Neural cell (in vitro differentiated cells): ENCODE measurements at regions not wholly inside any gene's neighbourhood (a gene's known extent, or its start where the extent isn't known, plus 50 kb on each side); places are given as distances from the start of the nearest gene placed in this dataset.

Experiments
- H2AFZ ChIP-seq: fragments of 200-600, 300-800 bp; sonication (generic), shearing (Covaris generic); 2 replicates; pipeline ENCODE4 v1.6.0; 2014; ENCODE audit warnings: low read depth, mild to moderate bottlenecking, antibody characterized with exemption, low read length, moderate library complexity
- H3F3A ChIP-seq: fragments of 200-600 bp; shearing (Covaris generic); 2 replicates; pipeline ENCODE4 v1.6.1; 2016; ENCODE audit warnings: mild to moderate bottlenecking, moderate library complexity, mixed read lengths, antibody characterized with exemption, low read length; ENCODE audit not compliant: insufficient read depth, poor library complexity, severe bottlenecking
- H3K27ac ChIP-seq: fragments of 200-600, 300-800 bp; sonication (generic), shearing (Covaris generic); 2 replicates; pipeline ENCODE4 v1.5.1; 2014; ENCODE audit warnings: mild to moderate bottlenecking, low read length, moderate library complexity
- H3K27me3 ChIP-seq: fragments of 300-800, 200-600 bp; sonication (generic), shearing (Covaris generic); 2 replicates; pipeline ENCODE4 v1.6.0; 2014; ENCODE audit warnings: mild to moderate bottlenecking, low read depth, low read length, moderate library complexity; ENCODE audit not compliant: insufficient read depth
- H3K36me3 ChIP-seq: fragments of 300-800, 200-600 bp; sonication (generic), shearing (Covaris generic); 2 replicates; pipeline ENCODE4 v1.5.1; 2014; ENCODE audit warnings: mild to moderate bottlenecking, antibody characterized with exemption, low read length, moderate library complexity; ENCODE audit not compliant: insufficient read depth
- H3K4me2 ChIP-seq: fragments of 300-800, 200-600 bp; sonication (generic), shearing (Covaris generic); 2 replicates; pipeline ENCODE4 v1.6.0; 2014; ENCODE audit warnings: mild to moderate bottlenecking, low read length
- H3K4me3 ChIP-seq: fragments of 300-800, 200-600 bp; sonication (generic), shearing (Covaris generic); 2 replicates; pipeline ENCODE4 v1.5.1; 2014; ENCODE audit warnings: mild to moderate bottlenecking, low read length, moderate library complexity
- H3K79me2 ChIP-seq: fragments of 200-600 bp; shearing (Covaris generic); replicated peaks from 2 replicates; pipeline ENCODE4 v1.6.0; 2014; ENCODE audit warnings: mild to moderate bottlenecking, low read length, moderate library complexity; ENCODE audit not compliant: insufficient read depth
- H3K9ac ChIP-seq: fragments of 300-800, 200-600 bp; sonication (generic), shearing (Covaris generic); 2 replicates; pipeline ENCODE4 v1.6.1; 2016; ENCODE audit warnings: mild to moderate bottlenecking, low read length, mixed read lengths
- H3K9me2 ChIP-seq: fragments of 200-600 bp; shearing (Covaris generic); 2 replicates; pipeline ENCODE4 v1.6.1; 2016; ENCODE audit warnings: mild to moderate bottlenecking, low read length, mixed read lengths; ENCODE audit not compliant: insufficient read depth
- H3K9me3 ChIP-seq: fragments of 200-600, 300-800 bp; sonication (generic), shearing (Covaris generic); 2 replicates; pipeline ENCODE4 v1.6.1; 2016; ENCODE audit warnings: mild to moderate bottlenecking, mixed run types, low read length, moderate library complexity, mixed read lengths
- H4K20me1 ChIP-seq: fragments of 200-600 bp; shearing (Covaris generic); 2 replicates; pipeline ENCODE4 v1.6.1; 2016; ENCODE audit warnings: mild to moderate bottlenecking, mixed run types; ENCODE audit not compliant: insufficient read depth
- EP300 ChIP-seq: fragments of 450-650 bp; conservative IDR thresholded peaks from 2 replicates; pipeline ENCODE4 v1.6.1; 2014; ENCODE audit warnings: antibody characterized with exemption, mild to moderate bottlenecking, moderate library complexity; ENCODE audit not compliant: poor library complexity, severe bottlenecking
- EZH2 ChIP-seq: fragments of 200-600, 300-800 bp; shearing (Covaris generic), sonication (generic); IDR thresholded peaks from 2 replicates; pipeline ENCODE4 v1.6.1; 2014; ENCODE audit warnings: antibody characterized with exemption, low read length, borderline replicate concordance, mild to moderate bottlenecking; ENCODE audit not compliant: insufficient read depth, poor library complexity, severe bottlenecking
- MXI1 ChIP-seq: fragments of 450-650 bp; conservative IDR thresholded peaks from 2 replicates; pipeline ENCODE4 v1.6.1; 2014; ENCODE audit warnings: antibody characterized with exemption, mild to moderate bottlenecking; ENCODE audit not compliant: poor library complexity, severe bottlenecking
- POLR2AphosphoS5 ChIP-seq: IDR thresholded peaks from 2 replicates; pipeline ENCODE4 v1.6.1; 2012
- RAD21 ChIP-seq: fragments of 450-650 bp; conservative IDR thresholded peaks from 2 replicates; pipeline ENCODE4 v1.6.1; 2014; ENCODE audit warnings: antibody characterized with exemption, mild to moderate bottlenecking, moderate library complexity
- REST ChIP-seq: IDR thresholded peaks from 2 replicates; pipeline ENCODE4 v1.6.1; 2012; ENCODE audit warnings: borderline replicate concordance
- SMC3 ChIP-seq: fragments of 450-650 bp; conservative IDR thresholded peaks from 2 replicates; pipeline ENCODE4 v1.6.1; 2014; ENCODE audit warnings: antibody characterized with exemption, mild to moderate bottlenecking, moderate library complexity; ENCODE audit not compliant: poor library complexity
- TAF1 ChIP-seq: IDR thresholded peaks from 2 replicates; pipeline ENCODE4 v1.6.1; 2012; ENCODE audit warnings: low read depth
- TF ChIP-seq, protein P1 (sequence below): fragments of 450-650 bp; IDR thresholded peaks from 2 replicates; pipeline ENCODE4 v1.5.1; 2014; ENCODE audit warnings: antibody characterized with exemption, mild to moderate bottlenecking, moderate library complexity; ENCODE audit not compliant: poor library complexity, severe bottlenecking

GRCh38 chr19:30304540-30304939 is 67.6 kb upstream of the ZNF536 start:
- no peak overlapping the region for H3K4me3 ChIP-seq
- no peaks in the 10 kb centered on the region for H3K27me3 ChIP-seq
- H2AFZ ChIP-seq, result no peak overlapping the region
- H4K20me1 ChIP-seq, result no peaks in the 10 kb centered on the region
- H3K9me3 ChIP-seq, result no peaks in the 10 kb centered on the region
- H3K79me2 ChIP-seq, result no peaks in the 10 kb centered on the region
- H3K4me2 ChIP-seq, result no peak overlapping the region
- TF ChIP-seq POLR2AphosphoS5, result no peak
- no peak for TF ChIP-seq MXI1
- TF ChIP-seq SMC3, result no peak
- TF ChIP-seq RAD21, result no peak
- no peak for TF ChIP-seq TAF1
- no peak for TF ChIP-seq REST
- TF ChIP-seq EP300, result no peak
- TF ChIP-seq EZH2, result no peak
- TF ChIP-seq, protein P1, sequence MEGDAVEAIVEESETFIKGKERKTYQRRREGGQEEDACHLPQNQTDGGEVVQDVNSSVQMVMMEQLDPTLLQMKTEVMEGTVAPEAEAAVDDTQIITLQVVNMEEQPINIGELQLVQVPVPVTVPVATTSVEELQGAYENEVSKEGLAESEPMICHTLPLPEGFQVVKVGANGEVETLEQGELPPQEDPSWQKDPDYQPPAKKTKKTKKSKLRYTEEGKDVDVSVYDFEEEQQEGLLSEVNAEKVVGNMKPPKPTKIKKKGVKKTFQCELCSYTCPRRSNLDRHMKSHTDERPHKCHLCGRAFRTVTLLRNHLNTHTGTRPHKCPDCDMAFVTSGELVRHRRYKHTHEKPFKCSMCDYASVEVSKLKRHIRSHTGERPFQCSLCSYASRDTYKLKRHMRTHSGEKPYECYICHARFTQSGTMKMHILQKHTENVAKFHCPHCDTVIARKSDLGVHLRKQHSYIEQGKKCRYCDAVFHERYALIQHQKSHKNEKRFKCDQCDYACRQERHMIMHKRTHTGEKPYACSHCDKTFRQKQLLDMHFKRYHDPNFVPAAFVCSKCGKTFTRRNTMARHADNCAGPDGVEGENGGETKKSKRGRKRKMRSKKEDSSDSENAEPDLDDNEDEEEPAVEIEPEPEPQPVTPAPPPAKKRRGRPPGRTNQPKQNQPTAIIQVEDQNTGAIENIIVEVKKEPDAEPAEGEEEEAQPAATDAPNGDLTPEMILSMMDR, result no peak
- H3K36me3 ChIP-seq, result no peaks in the 10 kb centered on the region
- H3F3A ChIP-seq, result no peaks in the 10 kb centered on the region
- no peak overlapping the region for H3K27ac ChIP-seq
- no peak overlapping the region for H3K9ac ChIP-seq
- H3K9me2 ChIP-seq, result no peaks in the 10 kb centered on the region

GRCh38 chr19:30305346-30306060 is 66.7 kb upstream of the ZNF536 start:
- no peaks in the 10 kb centered on the region for H3K9me2 ChIP-seq
- no peaks in the 10 kb centered on the region for H3K79me2 ChIP-seq
- TF ChIP-seq POLR2AphosphoS5 (no peak), EZH2 (no peak), EP300 (no peak), MXI1 (no peak), REST (no peak), RAD21 (no peak)
- TF ChIP-seq, protein P1, result no peak
- no peaks in the 10 kb centered on the region for H3K27me3 ChIP-seq
- H3K27ac ChIP-seq, result no peak overlapping the region
- no peaks in the 10 kb centered on the region for H3K36me3 ChIP-seq
- H3K9me3 ChIP-seq, result no peaks in the 10 kb centered on the region
- H3K4me3 ChIP-seq, result no peak overlapping the region
- H3K9ac ChIP-seq, result no peak overlapping the region
- no peaks in the 10 kb centered on the region for H3F3A ChIP-seq
- H4K20me1 ChIP-seq, result no peaks in the 10 kb centered on the region
- H2AFZ ChIP-seq, result no peak overlapping the region
- H3K4me2 ChIP-seq, result no peak overlapping the region
